ENCODE measurements at regions not wholly inside any gene's neighbourhood (a gene's known extent, or its start where the extent isn't known, plus 50 kb on each side); places are given as distances from the start of the nearest gene placed in this dataset.

DNA sequence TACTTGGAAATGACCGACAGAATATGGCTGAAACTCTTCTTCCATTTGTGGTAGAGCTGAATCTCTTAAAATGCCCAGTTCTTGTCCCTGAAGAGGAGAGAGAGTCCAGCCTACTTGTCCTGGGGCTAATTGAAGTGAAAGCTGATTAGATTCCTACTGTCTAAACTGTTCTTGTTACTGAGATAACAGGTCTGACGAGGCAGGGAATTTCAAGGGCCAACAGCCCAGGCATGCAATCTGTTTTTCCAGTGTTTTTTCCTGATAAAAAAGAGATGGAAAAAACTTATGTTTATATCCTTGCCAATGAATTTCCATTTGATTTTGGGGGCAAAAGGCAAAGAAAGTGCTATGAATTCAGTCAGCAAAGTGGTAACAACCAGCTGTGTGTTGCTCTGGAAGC, 195.5 kb downstream of the ETS1 start:
- Histone ChIP-seq H3K27me3 (ENCODE audit: control insufficient read depth, insufficient read depth, low read length) (no peaks in the 10 kb centered on the region), H3K4me1 (ENCODE audit: control insufficient read depth, insufficient read depth, low read length) (no peaks in the 10 kb centered on the region), H3K36me3 (ENCODE audit: control insufficient read depth, insufficient read depth, low read length) (no peaks in the 10 kb centered on the region), H3K9ac (ENCODE audit: low read depth, low read length) (no peak overlapping the region), H3K9me3 (ENCODE audit: control insufficient read depth, insufficient read depth, low read length) (no peaks in the 10 kb centered on the region), H3K4me3 (ENCODE audit: low read depth, low read length) (no peak overlapping the region)

DNA sequence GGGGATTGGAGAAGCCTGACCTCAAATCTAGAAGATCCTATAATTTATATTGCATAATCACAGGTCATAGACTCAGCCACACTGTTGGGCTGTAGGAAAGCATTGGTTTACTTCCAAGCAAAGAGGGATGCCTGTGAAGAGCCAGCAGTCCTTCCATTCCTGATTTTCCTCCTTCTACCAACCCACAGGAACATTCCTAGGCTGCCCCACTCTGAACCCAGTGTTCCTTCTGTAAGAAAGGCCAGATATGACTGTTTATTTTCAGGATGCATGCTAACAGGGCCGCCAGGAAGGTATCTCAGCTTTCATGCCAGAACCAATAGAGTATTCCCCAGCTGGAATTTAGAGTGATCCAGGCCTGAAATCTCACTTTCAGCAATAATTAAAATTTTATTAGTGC, 197.1 kb downstream of the ETS1 start:
- no peaks in the 10 kb centered on the region for H3K9me3 ChIP-seq (ENCODE audit: control insufficient read depth, insufficient read depth, low read length)
- H3K27me3 ChIP-seq (ENCODE audit: control insufficient read depth, insufficient read depth, low read length): no peaks in the 10 kb centered on the region
- no peaks in the 10 kb centered on the region for H3K4me1 ChIP-seq (ENCODE audit: control insufficient read depth, insufficient read depth, low read length)
- no peak overlapping the region for H3K4me3 ChIP-seq (ENCODE audit: low read depth, low read length)
- H3K9ac ChIP-seq (ENCODE audit: low read depth, low read length): no peak overlapping the region
- no peaks in the 10 kb centered on the region for H3K36me3 ChIP-seq (ENCODE audit: control insufficient read depth, insufficient read depth, low read length)

DNA sequence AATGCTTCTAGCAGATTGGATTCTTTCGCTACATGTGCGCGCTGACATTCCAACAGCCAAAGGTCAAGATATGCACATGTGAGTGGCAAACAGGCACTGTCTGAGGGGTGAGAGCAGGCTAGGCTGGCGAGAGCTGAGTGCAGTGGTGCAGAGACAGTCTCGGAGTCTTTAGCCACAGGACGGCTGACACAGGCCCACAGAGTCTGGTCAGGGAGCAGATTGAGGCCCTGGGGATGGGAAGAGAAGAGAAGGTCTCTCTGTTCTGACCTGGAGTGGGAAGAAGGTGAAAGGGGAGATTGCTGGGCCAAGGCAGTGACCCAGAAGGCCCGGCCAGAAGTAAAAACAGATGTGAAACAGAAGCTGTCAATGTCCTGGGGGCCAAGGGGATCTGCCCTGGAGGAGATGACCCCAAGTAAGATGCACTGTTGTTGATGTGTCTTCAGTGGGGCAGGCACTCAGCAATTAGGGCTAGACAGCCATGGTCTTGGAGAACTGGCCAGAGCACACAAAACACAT, 197.8 kb downstream of the ETS1 start:
- Histone ChIP-seq H3K36me3 (ENCODE audit: control insufficient read depth, insufficient read depth, low read length) (no peaks in the 10 kb centered on the region), H3K9ac (ENCODE audit: low read depth, low read length) (no peak overlapping the region), H3K4me3 (ENCODE audit: low read depth, low read length) (no peak overlapping the region), H3K9me3 (ENCODE audit: control insufficient read depth, insufficient read depth, low read length) (no peaks in the 10 kb centered on the region), H3K4me1 (ENCODE audit: control insufficient read depth, insufficient read depth, low read length) (no peaks in the 10 kb centered on the region), H3K27me3 (ENCODE audit: control insufficient read depth, insufficient read depth, low read length) (no peaks in the 10 kb centered on the region)

DNA sequence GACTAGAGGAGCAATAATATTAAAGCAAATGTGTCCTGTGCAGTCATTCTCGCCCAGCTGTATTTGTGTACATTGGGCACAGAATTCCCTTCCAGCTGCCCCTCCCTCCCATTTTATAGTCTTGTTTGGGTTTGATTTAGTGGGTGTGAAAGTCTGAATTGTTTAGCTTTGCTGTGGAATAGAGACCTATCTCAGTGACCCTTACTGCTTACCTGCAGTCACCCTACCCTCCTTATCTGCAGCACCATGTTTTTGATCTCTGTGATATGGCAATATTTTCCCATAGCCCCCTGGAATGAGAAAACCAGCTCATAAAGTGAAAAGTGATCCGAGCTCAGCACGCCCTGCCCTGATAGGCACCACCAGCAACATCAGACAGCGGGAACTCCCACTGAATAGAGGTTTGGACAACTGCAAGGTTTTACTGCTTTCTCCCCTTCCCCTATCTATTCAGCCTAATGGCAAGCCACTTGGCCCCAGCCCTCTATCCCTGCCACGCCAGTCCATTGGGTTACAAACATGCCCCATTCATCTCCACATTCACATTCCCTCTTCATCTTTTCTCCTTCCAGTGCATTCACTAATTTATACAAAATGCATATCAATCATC, 199.0 kb downstream of the ETS1 start:
- Histone ChIP-seq H3K4me1 (ENCODE audit: control insufficient read depth, insufficient read depth, low read length) (no peaks in the 10 kb centered on the region), H3K9me3 (ENCODE audit: control insufficient read depth, insufficient read depth, low read length) (no peaks in the 10 kb centered on the region), H3K27me3 (ENCODE audit: control insufficient read depth, insufficient read depth, low read length) (no peaks in the 10 kb centered on the region), H3K36me3 (ENCODE audit: control insufficient read depth, insufficient read depth, low read length) (no peaks in the 10 kb centered on the region), H3K9ac (ENCODE audit: low read depth, low read length) (no peak overlapping the region), H3K4me3 (ENCODE audit: low read depth, low read length) (no peak overlapping the region)

DNA sequence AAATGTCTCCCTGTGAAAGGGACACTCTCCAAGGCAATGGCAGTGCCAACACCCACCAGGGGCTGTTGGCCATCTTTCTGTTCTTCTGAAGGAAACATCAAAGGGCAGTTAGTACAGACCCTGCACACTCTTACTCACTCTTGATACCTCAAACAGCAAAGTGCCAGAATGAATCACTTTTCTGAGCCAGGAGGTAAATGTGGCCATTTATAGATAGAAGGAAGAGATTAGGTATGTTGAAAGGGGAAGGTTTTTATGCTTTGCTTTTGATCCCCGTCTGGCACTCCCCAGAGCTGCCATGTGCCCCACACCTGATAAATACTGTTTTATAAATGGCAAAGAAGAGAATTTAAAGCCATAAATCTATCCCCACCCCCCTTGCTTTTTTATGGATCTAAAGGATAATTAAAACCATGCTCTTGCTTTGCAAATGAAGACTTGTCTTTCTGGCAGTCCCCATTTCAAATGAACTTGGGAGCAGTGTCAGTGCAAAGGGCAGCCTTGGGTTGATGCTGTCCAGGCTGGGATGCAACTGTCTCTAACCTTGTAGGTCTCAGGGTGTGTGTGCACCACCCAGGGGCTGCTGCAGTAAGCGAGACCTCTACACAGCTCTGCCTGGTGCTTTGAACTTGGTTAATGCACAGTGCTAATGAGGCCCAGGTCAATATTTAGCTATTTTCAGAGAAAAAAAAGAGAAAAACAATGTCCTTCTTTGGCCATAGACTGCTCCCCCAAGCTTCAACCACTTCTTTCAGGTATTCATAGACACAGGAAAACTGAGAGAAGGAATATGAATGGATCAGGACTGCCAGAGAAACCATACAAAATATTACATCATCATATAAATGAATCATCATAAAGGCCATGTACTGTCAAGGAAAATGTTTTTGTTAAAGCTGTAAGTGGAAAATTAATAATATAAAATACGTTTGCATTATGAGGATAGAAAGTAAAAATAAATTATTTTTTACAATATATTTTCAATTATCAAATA, 207.5 kb downstream of the ETS1 start:
- no peaks in the 10 kb centered on the region for H3K4me1 ChIP-seq (ENCODE audit: control insufficient read depth, insufficient read depth, low read length)
- H3K9ac ChIP-seq (ENCODE audit: low read depth, low read length): no peak overlapping the region
- no peaks in the 10 kb centered on the region for H3K9me3 ChIP-seq (ENCODE audit: control insufficient read depth, insufficient read depth, low read length)
- no peaks in the 10 kb centered on the region for H3K27me3 ChIP-seq (ENCODE audit: control insufficient read depth, insufficient read depth, low read length)
- H3K4me3 ChIP-seq (ENCODE audit: low read depth, low read length): no peak overlapping the region
- no peaks in the 10 kb centered on the region for H3K36me3 ChIP-seq (ENCODE audit: control insufficient read depth, insufficient read depth, low read length)

DNA sequence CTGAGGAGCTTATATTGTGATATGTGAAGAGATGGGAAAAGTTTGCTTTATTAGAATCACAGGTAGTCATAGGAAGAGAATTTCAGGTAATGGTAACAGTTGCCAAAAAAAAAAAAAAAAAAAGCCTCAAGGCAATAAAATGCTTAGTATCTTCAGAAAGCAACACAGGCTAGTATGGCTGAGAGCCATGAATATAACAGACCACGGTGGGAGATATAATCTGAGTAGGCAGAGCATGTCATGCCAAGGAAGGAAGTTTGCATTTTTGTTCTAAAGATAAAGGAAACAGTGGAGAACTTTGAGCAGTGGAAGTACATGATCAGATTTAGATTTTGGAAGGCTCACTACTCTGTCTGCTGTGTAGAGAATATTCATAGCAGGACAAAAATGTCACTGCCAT, 211.4 kb downstream of the ETS1 start:
- Histone ChIP-seq H3K4me3 (ENCODE audit: low read depth, low read length) (no peak overlapping the region), H3K27me3 (ENCODE audit: control insufficient read depth, insufficient read depth, low read length) (no peaks in the 10 kb centered on the region), H3K9me3 (ENCODE audit: control insufficient read depth, insufficient read depth, low read length) (no peaks in the 10 kb centered on the region), H3K36me3 (ENCODE audit: control insufficient read depth, insufficient read depth, low read length) (no peaks in the 10 kb centered on the region), H3K9ac (ENCODE audit: low read depth, low read length) (no peak overlapping the region), H3K4me1 (ENCODE audit: control insufficient read depth, insufficient read depth, low read length) (no peaks in the 10 kb centered on the region)

DNA sequence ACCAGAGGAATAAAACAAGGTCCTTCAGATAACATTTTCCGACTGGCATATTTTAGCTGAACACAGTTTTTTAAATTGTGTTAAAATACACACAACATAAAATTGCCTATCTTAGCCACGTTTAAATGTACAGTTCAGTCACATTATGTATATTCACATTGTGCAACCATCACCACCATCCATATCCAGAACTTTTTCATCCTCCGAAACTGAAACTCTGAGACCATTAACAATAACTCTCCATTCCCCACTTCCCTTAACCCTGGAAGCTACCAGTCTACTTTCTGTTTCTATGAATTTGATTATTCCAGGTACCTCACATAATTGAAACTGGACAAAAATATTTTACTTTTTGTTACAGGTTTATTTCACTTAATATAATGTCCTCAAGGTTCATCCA, 213.3 kb downstream of the ETS1 start:
- Histone ChIP-seq H3K9ac (ENCODE audit: low read depth, low read length) (no peak overlapping the region), H3K27me3 (ENCODE audit: control insufficient read depth, insufficient read depth, low read length) (no peaks in the 10 kb centered on the region), H3K36me3 (ENCODE audit: control insufficient read depth, insufficient read depth, low read length) (no peaks in the 10 kb centered on the region), H3K4me3 (ENCODE audit: low read depth, low read length) (no peak overlapping the region), H3K9me3 (ENCODE audit: control insufficient read depth, insufficient read depth, low read length) (no peaks in the 10 kb centered on the region), H3K4me1 (ENCODE audit: control insufficient read depth, insufficient read depth, low read length) (no peaks in the 10 kb centered on the region)

DNA sequence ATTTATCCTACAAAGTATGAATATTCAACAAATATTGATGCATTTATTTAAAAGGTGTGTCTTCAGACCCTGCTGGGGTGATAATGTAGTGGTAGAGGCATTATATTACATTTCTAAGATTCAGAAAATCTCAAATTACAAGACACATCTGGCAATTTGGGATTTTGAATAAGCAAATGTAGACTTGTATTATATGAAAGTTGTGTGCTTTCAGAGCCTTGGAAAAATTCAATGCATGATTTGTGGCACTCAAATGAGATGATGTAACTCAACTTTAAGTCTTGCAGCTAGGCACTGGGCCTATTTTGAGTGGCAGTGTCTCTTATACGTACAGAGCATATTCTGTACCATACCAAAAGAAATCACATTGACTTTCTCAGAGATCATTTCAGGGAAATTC, 214.4 kb downstream of the ETS1 start:
- Histone ChIP-seq H3K36me3 (ENCODE audit: control insufficient read depth, insufficient read depth, low read length) (no peaks in the 10 kb centered on the region), H3K9ac (ENCODE audit: low read depth, low read length) (no peak overlapping the region)

DNA sequence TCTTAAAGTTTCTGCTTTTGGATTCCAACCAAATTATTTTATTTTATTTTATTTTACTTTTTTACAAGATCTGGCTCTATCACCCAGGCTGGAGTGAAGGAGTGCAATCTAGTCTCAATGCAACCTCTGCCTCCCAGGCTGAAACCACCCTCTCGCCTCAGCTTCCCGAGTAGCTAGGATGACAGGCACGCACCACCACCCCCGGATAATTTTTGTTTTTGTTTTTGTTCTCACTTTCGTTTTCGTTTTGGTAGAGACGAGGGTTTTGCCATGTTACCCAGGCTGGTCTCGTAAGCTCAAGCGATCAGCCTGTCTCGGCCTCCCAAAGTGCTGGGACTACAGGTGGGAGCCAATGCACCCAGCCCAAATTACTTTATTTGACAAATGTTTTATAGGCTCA, 219.8 kb downstream of the ETS1 start:
- Histone ChIP-seq H3K9me3 (ENCODE audit: control insufficient read depth, insufficient read depth, low read length) (no peaks in the 10 kb centered on the region), H3K4me3 (ENCODE audit: low read depth, low read length) (no peak overlapping the region), H3K27me3 (ENCODE audit: control insufficient read depth, insufficient read depth, low read length) (no peaks in the 10 kb centered on the region), H3K4me1 (ENCODE audit: control insufficient read depth, insufficient read depth, low read length) (no peaks in the 10 kb centered on the region), H3K36me3 (ENCODE audit: control insufficient read depth, insufficient read depth, low read length) (no peaks in the 10 kb centered on the region), H3K9ac (ENCODE audit: low read depth, low read length) (no peak overlapping the region)

More for the DNA sequence above, 214.4 kb downstream of the ETS1 start:
- Histone ChIP-seq H3K4me1 (ENCODE audit: control insufficient read depth, insufficient read depth, low read length) (no peaks in the 10 kb centered on the region), H3K9me3 (ENCODE audit: control insufficient read depth, insufficient read depth, low read length) (no peaks in the 10 kb centered on the region), H3K27me3 (ENCODE audit: control insufficient read depth, insufficient read depth, low read length) (no peaks in the 10 kb centered on the region), H3K4me3 (ENCODE audit: low read depth, low read length) (no peak overlapping the region)

DNA sequence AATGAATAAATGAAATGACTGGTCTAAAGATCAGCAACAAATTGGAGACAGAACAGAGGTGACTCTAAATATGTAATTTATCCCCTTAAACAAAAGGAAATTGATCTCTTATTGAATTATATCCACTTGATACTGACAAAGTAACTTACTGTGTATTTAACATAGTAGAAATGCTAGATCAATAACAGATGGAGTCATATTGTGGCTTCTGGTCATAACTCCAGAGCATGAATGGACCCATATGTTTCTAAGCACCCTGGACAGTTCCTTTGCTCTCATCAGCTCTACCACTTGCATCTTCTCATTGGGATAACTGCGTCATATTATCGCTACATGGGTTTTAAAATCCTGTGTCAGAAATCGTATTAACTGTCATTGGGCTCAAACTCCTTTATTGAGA, 222.3 kb downstream of the ETS1 start:
- H3K36me3 ChIP-seq (ENCODE audit: control insufficient read depth, insufficient read depth, low read length): no peaks in the 10 kb centered on the region
- H3K9ac ChIP-seq (ENCODE audit: low read depth, low read length): no peak overlapping the region
- no peaks in the 10 kb centered on the region for H3K27me3 ChIP-seq (ENCODE audit: control insufficient read depth, insufficient read depth, low read length)
- no peaks in the 10 kb centered on the region for H3K9me3 ChIP-seq (ENCODE audit: control insufficient read depth, insufficient read depth, low read length)
- H3K4me3 ChIP-seq (ENCODE audit: low read depth, low read length): no peak overlapping the region
- H3K4me1 ChIP-seq (ENCODE audit: control insufficient read depth, insufficient read depth, low read length): no peaks in the 10 kb centered on the region

DNA sequence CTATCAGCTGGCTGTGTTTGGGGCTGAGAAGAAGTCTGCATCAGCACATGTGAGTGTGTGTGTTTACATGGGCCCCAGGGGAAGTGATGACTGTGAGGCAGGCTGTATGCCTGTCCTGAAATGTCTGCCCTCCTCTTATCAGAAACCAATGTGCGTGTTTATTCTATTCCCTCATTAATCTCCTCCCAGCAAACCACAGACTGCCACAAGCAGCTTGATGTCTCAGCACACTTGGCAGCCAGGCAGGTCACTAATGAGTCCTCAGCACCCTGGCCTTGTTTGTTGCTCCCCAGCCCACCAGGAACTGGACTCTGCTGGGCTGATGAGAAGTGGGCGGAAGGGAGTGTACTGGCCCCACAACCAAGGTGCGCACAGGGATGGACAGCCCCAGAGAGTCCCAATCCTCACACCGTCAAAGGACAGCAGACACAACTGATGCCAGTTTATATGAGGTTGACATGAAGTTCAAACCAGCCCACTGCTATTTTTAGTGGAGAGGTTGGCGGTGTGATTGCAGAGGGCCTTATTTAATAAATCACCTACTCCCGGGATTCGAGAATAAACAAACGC, 225.8 kb downstream of the ETS1 start:
- no peak overlapping the region for H3K9ac ChIP-seq (ENCODE audit: low read depth, low read length)
- no peaks in the 10 kb centered on the region for H3K36me3 ChIP-seq (ENCODE audit: control insufficient read depth, insufficient read depth, low read length)
- no peaks in the 10 kb centered on the region for H3K27me3 ChIP-seq (ENCODE audit: control insufficient read depth, insufficient read depth, low read length)
- no peaks in the 10 kb centered on the region for H3K4me1 ChIP-seq (ENCODE audit: control insufficient read depth, insufficient read depth, low read length)
- no peaks in the 10 kb centered on the region for H3K9me3 ChIP-seq (ENCODE audit: control insufficient read depth, insufficient read depth, low read length)
- no peak overlapping the region for H3K4me3 ChIP-seq (ENCODE audit: low read depth, low read length)

All from iPS-15b (cell line).